ENCODE measurements at regions not wholly inside any gene's neighbourhood (a gene's known extent, or its start where the extent isn't known, plus 50 kb on each side); places are given as distances from the start of the nearest gene placed in this dataset.

- Mint-ChIP-seq H3K36me3 (peaks cover 2% of the 10 kb centered on the region), H3K27ac (no peak overlapping the region), H3K9me3 (ENCODE audit: low read depth) (no peaks in the 10 kb centered on the region), H3K4me1 (ENCODE audit: low read depth) (no peaks in the 10 kb centered on the region), H3K27me3 (no peaks in the 10 kb centered on the region), H3K4me3 (no peak overlapping the region)
Measured at GRCh38 chr2:12155303-12156051, 409.0 kb downstream of the LPIN1 start.

GRCh38 chr2:12156349-12156748, 409.9 kb downstream of the LPIN1 start:
- peaks cover 2% of the 10 kb centered on the region for H3K36me3 Mint-ChIP-seq
- H3K27me3 Mint-ChIP-seq = no peaks in the 10 kb centered on the region
- no peak overlapping the region for H3K27ac Mint-ChIP-seq
- no peaks in the 10 kb centered on the region for H3K9me3 Mint-ChIP-seq (ENCODE audit: low read depth)
- no peaks in the 10 kb centered on the region for H3K4me1 Mint-ChIP-seq (ENCODE audit: low read depth)
- no peak overlapping the region for H3K4me3 Mint-ChIP-seq

- H3K4me3 Mint-ChIP-seq = no peak overlapping the region
- no peak overlapping the region for H3K27ac Mint-ChIP-seq
- H3K27me3 Mint-ChIP-seq = no peaks in the 10 kb centered on the region
- H3K4me1 Mint-ChIP-seq (ENCODE audit: low read depth) = peaks cover 4% of the 10 kb centered on the region
- H3K9me3 Mint-ChIP-seq (ENCODE audit: low read depth) = no peaks in the 10 kb centered on the region
- H3K36me3 Mint-ChIP-seq = peaks cover 2% of the 10 kb centered on the region
Measured at GRCh38 chr2:12161085-12161484, 414.7 kb downstream of the LPIN1 start.

- H3K36me3 Mint-ChIP-seq = peaks cover 2% of the 10 kb centered on the region
- no peak overlapping the region for H3K27ac Mint-ChIP-seq
- no peaks in the 10 kb centered on the region for H3K9me3 Mint-ChIP-seq (ENCODE audit: low read depth)
- no peak overlapping the region for H3K4me3 Mint-ChIP-seq
- H3K4me1 Mint-ChIP-seq (ENCODE audit: low read depth) = peaks cover 4% of the 10 kb centered on the region
- H3K27me3 Mint-ChIP-seq = no peaks in the 10 kb centered on the region
Measured at GRCh38 chr2:12162269-12163247, 416.1 kb downstream of the LPIN1 start.

- peaks cover 2% of the 10 kb centered on the region for H3K36me3 Mint-ChIP-seq
- no peaks in the 10 kb centered on the region for H3K27me3 Mint-ChIP-seq
- H3K27ac Mint-ChIP-seq = no peak overlapping the region
- H3K4me3 Mint-ChIP-seq = no peak overlapping the region
- H3K4me1 Mint-ChIP-seq (ENCODE audit: low read depth) = peaks cover 8% of the 10 kb centered on the region
- H3K9me3 Mint-ChIP-seq (ENCODE audit: low read depth) = no peaks in the 10 kb centered on the region
Measured at GRCh38 chr2:12163866-12164265, 417.4 kb downstream of the LPIN1 start.

- Mint-ChIP-seq H3K27ac (no peak overlapping the region), H3K4me3 (no peak overlapping the region)
Measured at GRCh38 chr2:12164689-12165088, 418.3 kb downstream of the LPIN1 start.

GRCh38 chr2:12167525-12168317, 421.3 kb downstream of the LPIN1 start:
- H3K27me3 Mint-ChIP-seq = no peaks in the 10 kb centered on the region
- no peak overlapping the region for H3K4me3 Mint-ChIP-seq
- H3K27ac Mint-ChIP-seq = no peak overlapping the region
- H3K4me1 Mint-ChIP-seq (ENCODE audit: low read depth) = peaks cover 24% of the 10 kb centered on the region
- H3K36me3 Mint-ChIP-seq = no peaks in the 10 kb centered on the region
- no peaks in the 10 kb centered on the region for H3K9me3 Mint-ChIP-seq (ENCODE audit: low read depth)

More at GRCh38 chr2:12164689-12165088, 418.3 kb downstream of the LPIN1 start:
- Mint-ChIP-seq H3K4me1 (ENCODE audit: low read depth) (peaks cover 16% of the 10 kb centered on the region), H3K27me3 (no peaks in the 10 kb centered on the region), H3K9me3 (ENCODE audit: low read depth) (no peaks in the 10 kb centered on the region), H3K36me3 (peaks cover 2% of the 10 kb centered on the region)

GRCh38 chr2:12168354-12168753, 421.9 kb downstream of the LPIN1 start:
- no peak overlapping the region for H3K27ac Mint-ChIP-seq
- H3K36me3 Mint-ChIP-seq = no peaks in the 10 kb centered on the region
- H3K9me3 Mint-ChIP-seq (ENCODE audit: low read depth) = no peaks in the 10 kb centered on the region
- no peak overlapping the region for H3K4me3 Mint-ChIP-seq
- no peaks in the 10 kb centered on the region for H3K27me3 Mint-ChIP-seq
- peaks cover 24% of the 10 kb centered on the region for H3K4me1 Mint-ChIP-seq (ENCODE audit: low read depth)

GRCh38 chr2:12168791-12169388, 422.5 kb downstream of the LPIN1 start:
- H3K36me3 Mint-ChIP-seq = no peaks in the 10 kb centered on the region
- H3K27ac Mint-ChIP-seq = no peak overlapping the region
- H3K4me1 Mint-ChIP-seq (ENCODE audit: low read depth) = peaks cover 24% of the 10 kb centered on the region
- no peak overlapping the region for H3K4me3 Mint-ChIP-seq
- no peaks in the 10 kb centered on the region for H3K9me3 Mint-ChIP-seq (ENCODE audit: low read depth)
- no peaks in the 10 kb centered on the region for H3K27me3 Mint-ChIP-seq

- Mint-ChIP-seq H3K4me1 (ENCODE audit: low read depth) (peaks cover 22% of the 10 kb centered on the region), H3K4me3 (no peak overlapping the region)
Measured at GRCh38 chr2:12169721-12170120, 423.3 kb downstream of the LPIN1 start.

GRCh38 chr2:12170121-12170520, 423.7 kb downstream of the LPIN1 start:
- Mint-ChIP-seq H3K4me1 (ENCODE audit: low read depth) (peaks cover 20% of the 10 kb centered on the region), H3K27me3 (no peaks in the 10 kb centered on the region), H3K27ac (no peak overlapping the region), H3K4me3 (no peak overlapping the region), H3K9me3 (ENCODE audit: low read depth) (no peaks in the 10 kb centered on the region), H3K36me3 (no peaks in the 10 kb centered on the region)

More at GRCh38 chr2:12169721-12170120, 423.3 kb downstream of the LPIN1 start:
- H3K9me3 Mint-ChIP-seq (ENCODE audit: low read depth) = no peaks in the 10 kb centered on the region
- no peaks in the 10 kb centered on the region for H3K36me3 Mint-ChIP-seq
- H3K27me3 Mint-ChIP-seq = no peaks in the 10 kb centered on the region
- H3K27ac Mint-ChIP-seq = no peak overlapping the region

GRCh38 chr2:12173271-12173942, 427.0 kb downstream of the LPIN1 start:
- Mint-ChIP-seq H3K4me1 (ENCODE audit: low read depth) (peaks cover 49% of the 10 kb centered on the region), H3K36me3 (no peaks in the 10 kb centered on the region), H3K27ac (no peak overlapping the region), H3K27me3 (no peaks in the 10 kb centered on the region), H3K9me3 (ENCODE audit: low read depth) (no peaks in the 10 kb centered on the region), H3K4me3 (no peak overlapping the region)

GRCh38 chr2:12173943-12174340, 427.5 kb downstream of the LPIN1 start:
- Mint-ChIP-seq H3K36me3 (no peaks in the 10 kb centered on the region), H3K9me3 (ENCODE audit: low read depth) (no peaks in the 10 kb centered on the region), H3K4me3 (no peak overlapping the region), H3K4me1 (ENCODE audit: low read depth) (peaks cover 47% of the 10 kb centered on the region), H3K27me3 (no peaks in the 10 kb centered on the region), H3K27ac (no peak overlapping the region)

GRCh38 chr2:12175323-12175722, 428.9 kb downstream of the LPIN1 start:
- Mint-ChIP-seq H3K27ac (no peak overlapping the region), H3K4me1 (ENCODE audit: low read depth) (peaks cover 33% of the 10 kb centered on the region), H3K4me3 (no peak overlapping the region)

More at GRCh38 chr2:12175323-12175722, 428.9 kb downstream of the LPIN1 start:
- Mint-ChIP-seq H3K36me3 (no peaks in the 10 kb centered on the region), H3K9me3 (ENCODE audit: low read depth) (no peaks in the 10 kb centered on the region), H3K27me3 (no peaks in the 10 kb centered on the region)

All from activated naive CD8-positive, alpha-beta T cell (primary cell).